ENCODE measurements at regions not wholly inside any gene's neighbourhood (a gene's known extent, or its start where the extent isn't known, plus 50 kb on each side); places are given as distances from the start of the nearest gene placed in this dataset.
A peak's percentile ranks its signal among the peaks of the same experiment; 100 is the strongest.

GRCh38 chr6:87899499-87900147 lies 148.0 kb upstream of the SPACA1 start:
- no peak overlapping the region for H3K4me3 ChIP-seq (ENCODE audit: low read depth, low read length)
- no peak for TF ChIP-seq CTCF (IDR thresholded peaks at IDR 0.05; ENCODE audit: insufficient read depth, low read length)
- DNase-seq (ENCODE audit: low read depth), result no peak

GRCh38 chr6:87897663-87898062 lies 150.0 kb upstream of the SPACA1 start:
- peak; percentile 27 for DNase-seq (ENCODE audit: low read depth)
- no peak for TF ChIP-seq CTCF (IDR thresholded peaks at IDR 0.05; ENCODE audit: insufficient read depth, low read length)

GRCh38 chr6:87897013-87897412 lies 150.6 kb upstream of the SPACA1 start:
- H3K4me3 ChIP-seq (ENCODE audit: low read depth, low read length), result no peak overlapping the region
- no peak for DNase-seq (ENCODE audit: low read depth)
- no peak for TF ChIP-seq CTCF (IDR thresholded peaks at IDR 0.05; ENCODE audit: insufficient read depth, low read length)

More at GRCh38 chr6:87897663-87898062, 150.0 kb upstream of the SPACA1 start:
- no peak overlapping the region for H3K4me3 ChIP-seq (ENCODE audit: low read depth, low read length)

GRCh38 chr6:87887266-87887665 lies 160.4 kb upstream of the SPACA1 start:
- DNase-seq (ENCODE audit: low read depth), result no peak
- no peak overlapping the region for H3K4me3 ChIP-seq (ENCODE audit: low read depth, low read length)
- no peak for TF ChIP-seq CTCF (IDR thresholded peaks at IDR 0.05; ENCODE audit: insufficient read depth, low read length)

GRCh38 chr6:87884203-87884602 lies 163.4 kb upstream of the SPACA1 start:
- no peak overlapping the region for H3K4me3 ChIP-seq (ENCODE audit: low read depth, low read length)
- TF ChIP-seq CTCF (IDR thresholded peaks at IDR 0.05; ENCODE audit: insufficient read depth, low read length), result no peak
- no peak for DNase-seq (ENCODE audit: low read depth)

- no peak overlapping the region for H3K4me3 ChIP-seq (ENCODE audit: low read depth, low read length)
- DNase-seq (ENCODE audit: low read depth), result no peak
- no peak for TF ChIP-seq CTCF (IDR thresholded peaks at IDR 0.05; ENCODE audit: insufficient read depth, low read length)
Measured at GRCh38 chr6:87881342-87881895, 166.2 kb upstream of the SPACA1 start.
